Activated T-helper 2 cell treated with anti-CD3 and anti-CD28 coated beads, Interferon-gamma antibody, Interleukin-2, Interleukin-4, amounts not matched to agents 10 μg/mL and 5 μg/mL and 100 μg/mL, durations not matched to agents 14 hours and 24 hours and 36 hours (primary cell): ENCODE measurements at regions not wholly inside any gene's neighbourhood (a gene's known extent, or its start where the extent isn't known, plus 50 kb on each side); places are given as distances from the start of the nearest gene placed in this dataset.

Source experiments
- DNase-seq: peaks from one replicate; pipeline ENCODE4 v3.0.0; 2021; ENCODE audit warnings: low spot score
- H3K27ac Mint-ChIP-seq: one replicate; pipeline ENCODE4 v1.8.0; 2021; ENCODE audit warnings: mixed read lengths
- H3K27me3 Mint-ChIP-seq: one replicate; pipeline ENCODE4 v1.8.0; 2021; ENCODE audit warnings: low read depth, mixed read lengths
- H3K36me3 Mint-ChIP-seq: one replicate; pipeline ENCODE4 v1.8.0; 2021; ENCODE audit warnings: low read depth, mixed read lengths
- H3K4me1 Mint-ChIP-seq: one replicate; pipeline ENCODE4 v1.8.0; 2021; ENCODE audit warnings: low read depth, mixed read lengths
- H3K4me3 Mint-ChIP-seq: one replicate; pipeline ENCODE4 v1.8.0; 2021; ENCODE audit warnings: low read depth, mild to moderate bottlenecking, moderate library complexity, mixed read lengths
- H3K9me3 Mint-ChIP-seq: one replicate; pipeline ENCODE4 v1.8.0; 2021; ENCODE audit warnings: mixed read lengths
- intact Hi-C: fragments of 100-400 bp; cut with micrococcal nuclease; formaldehyde crosslinking; loops from one replicate; pipeline ENCODE4 v1.15.1; 2023

GRCh38 chr6:141729146-141729545, 403.6 kb upstream of the GJE1 start:
- H3K4me3 Mint-ChIP-seq, result no peak overlapping the region
- no peak for DNase-seq
- H3K36me3 Mint-ChIP-seq, result no peaks in the 10 kb centered on the region
- no peaks in the 10 kb centered on the region for H3K9me3 Mint-ChIP-seq
- no peaks in the 10 kb centered on the region for H3K27me3 Mint-ChIP-seq
- intact Hi-C loops, result no loop called here
- H3K27ac Mint-ChIP-seq, result no peak overlapping the region
- no peaks in the 10 kb centered on the region for H3K4me1 Mint-ChIP-seq

GRCh38 chr6:141728330-141728729, 404.4 kb upstream of the GJE1 start:
- DNase-seq, result no peak
- Mint-ChIP-seq H3K4me3 (no peak overlapping the region), H3K27ac (no peak overlapping the region), H3K9me3 (no peaks in the 10 kb centered on the region), H3K36me3 (no peaks in the 10 kb centered on the region), H3K27me3 (no peaks in the 10 kb centered on the region), H3K4me1 (no peaks in the 10 kb centered on the region)
- intact Hi-C loops, result no loop called here

DNA sequence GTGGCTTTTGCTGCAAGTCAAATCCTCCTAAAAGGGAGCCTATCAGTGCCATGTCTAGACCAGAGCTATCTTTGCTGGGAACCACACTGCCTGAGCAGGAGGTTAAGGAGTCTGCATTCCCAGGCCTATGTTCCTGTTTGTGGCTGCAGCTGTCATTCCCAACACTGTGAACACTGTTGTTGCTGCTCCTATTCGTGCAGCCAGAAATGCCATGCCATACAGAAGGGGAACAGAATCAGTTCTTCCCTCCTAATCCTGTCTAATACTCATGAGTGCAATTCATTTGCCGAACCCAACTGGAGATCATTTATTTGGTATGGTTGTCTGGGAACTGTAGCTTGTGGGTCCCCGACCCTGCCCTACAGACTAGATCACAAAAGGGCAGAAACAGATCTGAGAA, 406.5 kb upstream of the GJE1 start:
- no peak for DNase-seq
- no peak overlapping the region for H3K27ac Mint-ChIP-seq
- H3K9me3 Mint-ChIP-seq, result no peaks in the 10 kb centered on the region
- intact Hi-C loops, result no loop called here
- H3K4me3 Mint-ChIP-seq, result no peak overlapping the region
- H3K27me3 Mint-ChIP-seq, result no peaks in the 10 kb centered on the region
- H3K4me1 Mint-ChIP-seq, result no peaks in the 10 kb centered on the region
- no peaks in the 10 kb centered on the region for H3K36me3 Mint-ChIP-seq

DNA sequence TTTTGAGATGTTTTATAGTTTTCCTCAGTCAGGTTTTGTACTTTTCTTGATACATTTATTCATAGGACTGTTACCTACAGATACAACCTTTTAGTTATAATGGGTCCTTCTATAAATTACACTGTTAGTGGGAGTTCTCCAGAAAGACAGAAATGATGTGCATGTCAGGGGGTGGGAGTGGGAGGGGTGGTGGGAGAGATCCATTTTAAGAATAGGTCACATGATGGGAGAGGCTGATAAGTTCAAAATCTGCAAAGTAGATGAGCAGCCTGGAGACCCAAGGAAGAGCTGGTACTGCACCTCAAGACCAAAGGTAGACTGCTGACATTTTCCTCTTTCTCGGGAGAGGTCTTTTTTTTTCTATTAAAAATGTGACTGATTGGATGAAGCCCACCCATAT, 408.0 kb upstream of the GJE1 start:
- Mint-ChIP-seq H3K27me3 (no peaks in the 10 kb centered on the region), H3K4me1 (no peaks in the 10 kb centered on the region), H3K27ac (no peak overlapping the region), H3K4me3 (no peak overlapping the region), H3K36me3 (no peaks in the 10 kb centered on the region), H3K9me3 (no peaks in the 10 kb centered on the region)
- intact Hi-C loops, result no loop called here
- no peak for DNase-seq

DNA sequence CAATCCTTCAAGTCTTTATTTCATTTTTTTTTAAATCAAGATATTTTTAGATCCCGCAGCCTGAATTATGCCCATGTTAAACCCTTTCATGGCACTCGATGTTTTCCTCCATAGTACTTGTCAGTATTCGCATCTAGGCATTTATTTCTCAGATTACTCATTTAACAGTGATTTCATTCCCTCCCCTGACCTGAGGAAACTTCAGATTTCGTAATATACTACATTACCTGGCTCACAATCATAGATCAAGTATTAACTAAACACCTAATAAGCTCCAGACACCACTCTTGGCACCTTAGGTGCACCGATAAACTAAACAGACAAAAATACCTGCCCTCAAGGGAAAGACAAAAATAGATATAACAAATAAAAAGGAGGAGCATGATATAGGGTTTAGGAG, 413.2 kb upstream of the GJE1 start:
- DNase-seq, result no peak
- H3K36me3 Mint-ChIP-seq, result no peaks in the 10 kb centered on the region
- no peak overlapping the region for H3K4me3 Mint-ChIP-seq
- H3K27me3 Mint-ChIP-seq, result no peaks in the 10 kb centered on the region
- H3K4me1 Mint-ChIP-seq, result no peaks in the 10 kb centered on the region
- intact Hi-C loops, result no loop called here
- no peak overlapping the region for H3K27ac Mint-ChIP-seq
- no peaks in the 10 kb centered on the region for H3K9me3 Mint-ChIP-seq

GRCh38 chr6:141705431-141705830, 427.3 kb upstream of the GJE1 start:
- Mint-ChIP-seq H3K27ac (no peak overlapping the region), H3K4me1 (no peaks in the 10 kb centered on the region), H3K36me3 (no peaks in the 10 kb centered on the region), H3K27me3 (no peaks in the 10 kb centered on the region), H3K4me3 (no peak overlapping the region), H3K9me3 (no peaks in the 10 kb centered on the region)
- DNase-seq, result no peak
- intact Hi-C loops, result no loop called here

DNA sequence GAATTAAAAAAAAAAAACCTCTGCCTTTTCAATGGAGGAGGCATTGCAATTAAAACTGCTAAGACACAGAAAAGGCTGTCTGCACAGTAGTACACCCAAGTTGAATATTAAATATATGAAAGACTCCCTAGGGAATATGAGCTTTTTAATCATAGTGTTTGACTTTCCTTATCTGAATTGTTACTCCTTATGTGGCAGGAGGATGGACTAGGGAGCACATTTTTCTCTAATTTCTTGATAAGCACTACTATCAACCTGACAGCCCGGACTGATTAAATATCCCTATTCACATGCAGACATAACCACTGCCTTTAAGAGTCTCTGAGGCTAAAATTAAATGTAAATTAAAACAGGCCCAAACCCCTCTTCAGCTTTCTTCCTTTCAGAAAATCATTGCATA, 428.6 kb upstream of the GJE1 start:
- H3K4me3 Mint-ChIP-seq, result no peak overlapping the region
- no peak for DNase-seq
- H3K9me3 Mint-ChIP-seq, result no peaks in the 10 kb centered on the region
- intact Hi-C loops, result no loop called here
- no peaks in the 10 kb centered on the region for H3K36me3 Mint-ChIP-seq
- no peaks in the 10 kb centered on the region for H3K4me1 Mint-ChIP-seq
- H3K27ac Mint-ChIP-seq, result no peak overlapping the region
- no peaks in the 10 kb centered on the region for H3K27me3 Mint-ChIP-seq

DNA sequence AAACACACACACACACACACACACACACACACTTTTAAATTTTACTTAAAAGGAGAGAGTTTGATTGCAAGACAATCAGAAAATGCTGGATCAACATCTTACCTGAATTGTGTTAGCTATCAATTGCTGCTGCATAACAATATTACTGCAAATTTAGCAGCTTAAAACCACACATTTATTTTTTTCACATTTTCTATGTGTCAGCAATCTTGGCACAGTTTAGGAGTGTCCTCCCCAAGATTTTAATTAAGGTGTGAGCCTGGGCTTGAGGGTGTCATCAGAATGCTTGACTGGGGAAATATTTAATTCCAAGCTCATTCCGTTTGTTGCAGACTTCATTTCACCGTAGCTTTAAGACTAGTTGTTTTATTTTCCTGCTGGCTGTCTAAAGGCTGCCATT, 431.0 kb upstream of the GJE1 start:
- Mint-ChIP-seq H3K27me3 (no peaks in the 10 kb centered on the region), H3K9me3 (no peaks in the 10 kb centered on the region), H3K36me3 (no peaks in the 10 kb centered on the region), H3K4me3 (no peak overlapping the region), H3K27ac (no peak overlapping the region), H3K4me1 (no peaks in the 10 kb centered on the region)
- DNase-seq, result no peak
- intact Hi-C loops, result no loop called here

GRCh38 chr6:141700819-141701218, 431.9 kb upstream of the GJE1 start:
- Mint-ChIP-seq H3K4me1 (no peaks in the 10 kb centered on the region), H3K27me3 (no peaks in the 10 kb centered on the region), H3K36me3 (no peaks in the 10 kb centered on the region), H3K27ac (no peak overlapping the region), H3K4me3 (no peak overlapping the region), H3K9me3 (no peaks in the 10 kb centered on the region)
- no peak for DNase-seq
- intact Hi-C loops, result no loop called here

- H3K27me3 Mint-ChIP-seq, result no peaks in the 10 kb centered on the region
- no peak overlapping the region for H3K27ac Mint-ChIP-seq
- intact Hi-C loops, result no loop called here
These were observed 443.8 kb upstream of the GJE1 start for GRCh38 chr6:141688916-141689315.

GRCh38 chr6:141685416-141685815, 447.3 kb upstream of the GJE1 start:
- intact Hi-C loops, result no loop called here
- no peaks in the 10 kb centered on the region for H3K4me1 Mint-ChIP-seq
- H3K9me3 Mint-ChIP-seq, result no peaks in the 10 kb centered on the region
- no peak for DNase-seq
- no peaks in the 10 kb centered on the region for H3K27me3 Mint-ChIP-seq
- H3K36me3 Mint-ChIP-seq, result no peaks in the 10 kb centered on the region
- H3K27ac Mint-ChIP-seq, result no peak overlapping the region
- H3K4me3 Mint-ChIP-seq, result no peak overlapping the region

More at GRCh38 chr6:141688916-141689315, 443.8 kb upstream of the GJE1 start:
- Mint-ChIP-seq H3K36me3 (no peaks in the 10 kb centered on the region), H3K9me3 (no peaks in the 10 kb centered on the region), H3K4me3 (no peak overlapping the region), H3K4me1 (no peaks in the 10 kb centered on the region)
- no peak for DNase-seq

- Mint-ChIP-seq H3K36me3 (no peaks in the 10 kb centered on the region), H3K4me1 (no peaks in the 10 kb centered on the region), H3K4me3 (no peak overlapping the region), H3K9me3 (no peaks in the 10 kb centered on the region), H3K27me3 (no peaks in the 10 kb centered on the region), H3K27ac (no peak overlapping the region)
- DNase-seq, result no peak
- intact Hi-C loops, result no loop called here
These were observed 450.3 kb upstream of the GJE1 start for GRCh38 chr6:141682391-141682790.

GRCh38 chr6:141677598-141678211, 455.0 kb upstream of the GJE1 start:
- no peak overlapping the region for H3K27ac Mint-ChIP-seq
- H3K9me3 Mint-ChIP-seq, result no peaks in the 10 kb centered on the region
- no peaks in the 10 kb centered on the region for H3K36me3 Mint-ChIP-seq
- DNase-seq, result no peak
- H3K4me1 Mint-ChIP-seq, result no peaks in the 10 kb centered on the region
- H3K4me3 Mint-ChIP-seq, result no peak overlapping the region
- intact Hi-C loops, result loop anchor here (5.0 kb wide), 1 partner anchor 435 kb away; no protein-coding TSS in a partner anchor
- no peaks in the 10 kb centered on the region for H3K27me3 Mint-ChIP-seq

DNA sequence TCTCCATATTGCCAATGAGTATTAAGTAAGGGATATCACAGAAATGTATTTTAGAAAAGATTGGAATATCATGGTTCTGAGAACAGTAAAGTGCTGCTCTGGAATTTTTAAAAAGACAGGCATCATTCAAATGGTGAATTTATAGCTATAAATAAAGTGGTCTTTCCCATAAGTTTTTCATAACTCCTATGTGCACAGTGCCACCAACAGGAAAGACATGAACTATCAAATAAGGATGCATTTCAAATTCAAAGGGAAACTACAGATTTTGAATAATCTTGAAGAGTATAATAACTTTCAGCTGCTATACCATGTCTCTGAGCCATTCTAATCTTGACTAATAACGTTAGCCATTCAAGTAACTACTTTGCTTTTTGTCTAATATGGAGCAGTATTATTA, 456.8 kb upstream of the GJE1 start:
- H3K27ac Mint-ChIP-seq, result no peak overlapping the region
- H3K4me3 Mint-ChIP-seq, result no peak overlapping the region
- no peaks in the 10 kb centered on the region for H3K27me3 Mint-ChIP-seq
- H3K36me3 Mint-ChIP-seq, result no peaks in the 10 kb centered on the region
- intact Hi-C loops, result loop anchor here (5.0 kb wide), 1 partner anchor 436 kb away; no protein-coding TSS in a partner anchor
- no peaks in the 10 kb centered on the region for H3K9me3 Mint-ChIP-seq
- no peaks in the 10 kb centered on the region for H3K4me1 Mint-ChIP-seq
- no peak for DNase-seq
